ENCODE measurements at regions not wholly inside any gene's neighbourhood (a gene's known extent, or its start where the extent isn't known, plus 50 kb on each side); places are given as distances from the start of the nearest gene placed in this dataset.
"Not testable (repeated sequence)": the region's sequence is repeated elsewhere in the genome, so short reads cannot be mapped to it uniquely, and the experiment has no call there.

DNA sequence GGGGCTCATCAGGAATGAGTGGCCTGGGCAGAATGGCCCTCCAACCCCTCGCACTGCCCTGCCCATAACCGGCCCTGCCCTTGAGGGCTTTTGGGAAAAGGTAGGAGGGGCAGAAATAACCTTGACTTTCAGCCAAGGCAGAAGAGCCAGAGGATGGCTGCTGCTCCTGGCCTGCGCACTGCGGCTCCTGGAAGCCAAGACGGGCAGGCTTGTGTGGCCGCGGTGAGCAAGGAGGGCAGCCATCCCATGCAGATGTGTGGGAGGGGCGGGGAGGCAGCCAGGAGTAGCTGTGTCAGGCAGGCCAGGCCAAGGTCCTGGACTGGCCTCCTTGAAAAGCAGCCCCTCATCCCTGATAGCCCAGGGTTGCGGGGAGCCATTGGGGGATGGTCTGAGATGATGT, 57.6 kb upstream of the URI1 start:
- Histone ChIP-seq H3K9ac (no peak overlapping the region), H3K4me2 (ENCODE audit: low read length) (no peak overlapping the region), H2AFZ (no peak overlapping the region), H3K79me2 (no peaks in the 10 kb centered on the region), H3K27ac (no peak overlapping the region), H3K27me3 (ENCODE audit: control insufficient read depth, insufficient read depth, low read length) (no peaks in the 10 kb centered on the region), H3K4me1 (no peaks in the 10 kb centered on the region), H3K9me3 (ENCODE audit: control insufficient read depth, low read length) (no peaks in the 10 kb centered on the region), H3K4me3 (ENCODE audit: low read depth, low read length) (no peak overlapping the region), H3K36me3 (ENCODE audit: control insufficient read depth, insufficient read depth, low read length) (no peaks in the 10 kb centered on the region)
- TF ChIP-seq, protein P1, sequence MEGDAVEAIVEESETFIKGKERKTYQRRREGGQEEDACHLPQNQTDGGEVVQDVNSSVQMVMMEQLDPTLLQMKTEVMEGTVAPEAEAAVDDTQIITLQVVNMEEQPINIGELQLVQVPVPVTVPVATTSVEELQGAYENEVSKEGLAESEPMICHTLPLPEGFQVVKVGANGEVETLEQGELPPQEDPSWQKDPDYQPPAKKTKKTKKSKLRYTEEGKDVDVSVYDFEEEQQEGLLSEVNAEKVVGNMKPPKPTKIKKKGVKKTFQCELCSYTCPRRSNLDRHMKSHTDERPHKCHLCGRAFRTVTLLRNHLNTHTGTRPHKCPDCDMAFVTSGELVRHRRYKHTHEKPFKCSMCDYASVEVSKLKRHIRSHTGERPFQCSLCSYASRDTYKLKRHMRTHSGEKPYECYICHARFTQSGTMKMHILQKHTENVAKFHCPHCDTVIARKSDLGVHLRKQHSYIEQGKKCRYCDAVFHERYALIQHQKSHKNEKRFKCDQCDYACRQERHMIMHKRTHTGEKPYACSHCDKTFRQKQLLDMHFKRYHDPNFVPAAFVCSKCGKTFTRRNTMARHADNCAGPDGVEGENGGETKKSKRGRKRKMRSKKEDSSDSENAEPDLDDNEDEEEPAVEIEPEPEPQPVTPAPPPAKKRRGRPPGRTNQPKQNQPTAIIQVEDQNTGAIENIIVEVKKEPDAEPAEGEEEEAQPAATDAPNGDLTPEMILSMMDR (IDR thresholded peaks at IDR 0.05), result no peak

- H3K4me1 ChIP-seq; H3K9me3 ChIP-seq (ENCODE audit: control insufficient read depth, low read length); H3K4me3 ChIP-seq (ENCODE audit: low read depth, low read length); H3K9ac ChIP-seq; H3K36me3 ChIP-seq (ENCODE audit: control insufficient read depth, insufficient read depth, low read length); H3K27me3 ChIP-seq (ENCODE audit: control insufficient read depth, insufficient read depth, low read length); H3K79me2 ChIP-seq; H2AFZ ChIP-seq; H3K4me2 ChIP-seq (ENCODE audit: low read length); H3K27ac ChIP-seq: not testable (repeated sequence)
Observed at GRCh38 chr19:29886106-29886505, 55.9 kb upstream of the URI1 start.

DNA sequence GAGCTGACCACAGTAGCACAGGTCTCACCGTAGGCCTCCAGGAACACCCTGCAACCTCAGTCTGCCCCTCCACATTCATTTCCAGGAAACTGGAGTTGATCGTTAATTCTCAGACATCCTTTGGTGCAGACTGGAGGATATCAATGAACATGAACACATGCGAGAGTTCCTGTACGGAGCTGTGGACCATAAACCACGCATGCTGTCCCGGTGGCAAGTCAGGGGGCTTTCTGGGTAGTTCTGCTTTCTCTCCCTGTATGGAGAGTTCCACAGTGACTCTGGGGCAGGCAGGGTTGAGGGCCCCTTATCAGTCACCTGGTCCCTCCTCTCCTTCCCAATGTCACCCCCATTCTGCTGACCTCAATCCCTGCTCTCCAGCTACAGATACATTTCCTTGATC, 55.5 kb upstream of the URI1 start:
- Histone ChIP-seq H3K9me3 (ENCODE audit: control insufficient read depth, low read length) (no peaks in the 10 kb centered on the region), H3K79me2 (no peaks in the 10 kb centered on the region), H3K27me3 (ENCODE audit: control insufficient read depth, insufficient read depth, low read length) (no peaks in the 10 kb centered on the region)

DNA sequence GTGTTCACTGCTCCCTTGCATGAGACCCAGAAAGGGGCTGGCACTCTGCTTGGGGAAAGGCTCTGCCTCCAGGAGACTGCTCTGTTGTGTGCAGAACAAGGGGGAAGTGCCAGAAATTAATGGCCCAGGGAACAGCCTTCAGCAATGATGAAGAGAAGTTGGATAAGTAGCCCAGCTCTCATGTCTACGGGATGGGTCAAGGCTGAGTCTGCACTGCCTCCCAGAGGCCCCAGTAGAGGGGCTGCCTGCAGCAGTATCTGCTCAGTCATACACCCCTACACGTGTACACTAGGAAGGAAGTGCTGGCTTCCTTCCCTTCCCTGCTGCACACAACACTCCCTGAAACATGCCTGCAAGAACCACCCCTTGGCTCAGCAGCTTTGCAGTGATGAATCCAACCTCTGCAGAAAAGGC, 54.6 kb upstream of the URI1 start:
- Histone ChIP-seq H3K4me1 (no peaks in the 10 kb centered on the region), H3K4me3 (ENCODE audit: low read depth, low read length) (no peak overlapping the region), H2AFZ (no peak overlapping the region), H3K27me3 (ENCODE audit: control insufficient read depth, insufficient read depth, low read length) (no peaks in the 10 kb centered on the region), H3K79me2 (no peaks in the 10 kb centered on the region), H3K27ac (no peak overlapping the region), H3K9me3 (ENCODE audit: control insufficient read depth, low read length) (no peaks in the 10 kb centered on the region), H3K4me2 (ENCODE audit: low read length) (no peak overlapping the region), H3K36me3 (ENCODE audit: control insufficient read depth, insufficient read depth, low read length) (no peaks in the 10 kb centered on the region), H3K9ac (no peak overlapping the region)
- TF ChIP-seq, protein P1 (IDR thresholded peaks at IDR 0.05), result no peak

More for the DNA sequence above, 55.5 kb upstream of the URI1 start:
- Histone ChIP-seq H3K27ac (no peak overlapping the region), H3K4me1 (no peaks in the 10 kb centered on the region), H2AFZ (no peak overlapping the region), H3K9ac (no peak overlapping the region), H3K36me3 (ENCODE audit: control insufficient read depth, insufficient read depth, low read length) (no peaks in the 10 kb centered on the region), H3K4me2 (ENCODE audit: low read length) (no peak overlapping the region), H3K4me3 (ENCODE audit: low read depth, low read length) (no peak overlapping the region)
- TF ChIP-seq, protein P1 (IDR thresholded peaks at IDR 0.05), result no peak

DNA sequence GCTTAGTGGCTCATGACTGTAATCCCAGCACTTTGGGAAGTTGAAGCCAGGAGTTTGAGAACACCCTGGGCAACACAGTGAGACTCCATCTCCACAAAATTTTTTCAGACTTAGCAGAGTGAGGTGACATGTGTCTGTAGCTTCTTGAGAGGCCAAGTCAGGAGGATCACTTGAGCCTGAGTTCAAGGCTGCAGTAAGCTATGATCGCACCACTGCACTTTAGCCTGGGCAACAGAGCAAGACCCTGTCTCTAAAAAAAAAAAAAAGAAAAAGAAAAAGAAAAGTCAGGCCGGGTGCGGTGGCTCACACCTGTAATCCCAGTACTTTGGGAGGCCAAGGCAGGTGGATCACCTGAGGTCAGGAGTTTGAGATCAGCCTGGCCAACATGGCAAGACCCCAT, 54.0 kb upstream of the URI1 start:
- not testable (repeated sequence) for H3K4me1 ChIP-seq; H3K9me3 ChIP-seq (ENCODE audit: control insufficient read depth, low read length); H2AFZ ChIP-seq; H3K9ac ChIP-seq; H3K4me2 ChIP-seq (ENCODE audit: low read length); H3K36me3 ChIP-seq (ENCODE audit: control insufficient read depth, insufficient read depth, low read length); H3K27me3 ChIP-seq (ENCODE audit: control insufficient read depth, insufficient read depth, low read length); H3K4me3 ChIP-seq (ENCODE audit: low read depth, low read length); H3K27ac ChIP-seq; H3K79me2 ChIP-seq

DNA sequence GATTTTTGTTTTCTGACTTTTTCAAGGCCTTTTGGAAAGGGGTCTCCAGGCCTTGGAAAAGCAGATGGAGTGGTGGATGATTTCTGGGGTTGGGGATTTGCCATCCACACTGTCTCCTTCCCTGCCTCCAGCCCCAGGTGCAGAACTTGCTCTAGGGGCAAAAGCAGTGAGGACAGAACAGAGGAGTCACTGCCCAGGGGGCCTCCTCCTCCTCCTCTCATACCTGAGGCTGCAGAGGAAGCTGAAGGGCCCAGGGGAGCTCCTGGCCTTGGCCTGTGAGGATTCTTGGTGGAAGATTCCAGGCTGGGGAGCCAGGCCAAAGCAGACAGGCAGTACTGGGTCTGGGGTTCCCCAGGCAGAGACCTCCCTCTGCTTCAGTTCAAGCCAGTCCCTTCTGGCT, 52.3 kb upstream of the URI1 start:
- Histone ChIP-seq H3K36me3 (ENCODE audit: control insufficient read depth, insufficient read depth, low read length) (no peaks in the 10 kb centered on the region), H3K27ac (no peak overlapping the region), H3K4me2 (ENCODE audit: low read length) (no peak overlapping the region), H2AFZ (no peak overlapping the region), H3K27me3 (ENCODE audit: control insufficient read depth, insufficient read depth, low read length) (no peaks in the 10 kb centered on the region), H3K9me3 (ENCODE audit: control insufficient read depth, low read length) (no peaks in the 10 kb centered on the region), H3K4me1 (no peaks in the 10 kb centered on the region), H3K79me2 (no peaks in the 10 kb centered on the region), H3K4me3 (ENCODE audit: low read depth, low read length) (no peak overlapping the region), H3K9ac (no peak overlapping the region)
- TF ChIP-seq, protein P1 (IDR thresholded peaks at IDR 0.05), result no peak
